MM.1S (cell line): ENCODE measurements at regions not wholly inside any gene's neighbourhood (a gene's known extent, or its start where the extent isn't known, plus 50 kb on each side); places are given as distances from the start of the nearest gene placed in this dataset.

Experiments used
- EZH2 ChIP-seq: fragments of 300-600 bp; sonication (generic); optimal IDR thresholded peaks from 2 replicates; pipeline ENCODE3; 2017; ENCODE audit warnings: low read depth, mild to moderate bottlenecking, antibody characterized with exemption, low read length, mixed read lengths
- TF ChIP-seq, protein P1 (sequence below): fragments of 300-600 bp; sonication (generic); IDR thresholded peaks from 2 replicates; pipeline ENCODE4 v1.5.1; 2016; ENCODE audit warnings: antibody characterized with exemption, low read length, mixed read lengths

DNA sequence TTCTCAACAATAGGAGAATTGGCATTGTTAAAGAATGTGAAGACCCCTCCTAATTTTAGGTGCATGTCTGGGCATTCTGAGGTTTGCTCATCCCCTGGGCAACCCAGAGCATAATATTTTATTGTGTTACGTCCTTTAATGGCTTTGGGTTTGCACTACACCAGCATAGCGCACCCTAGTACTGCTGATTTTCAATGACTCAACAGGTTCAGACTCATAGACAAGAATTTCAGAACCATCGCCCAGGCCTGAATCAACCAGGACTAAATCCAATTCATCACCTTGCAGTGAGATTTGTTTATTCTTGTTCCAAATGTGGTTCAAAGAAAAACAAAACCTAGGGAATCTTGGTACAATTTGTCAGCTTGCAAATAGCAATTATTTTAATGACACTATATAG, 137.8 kb upstream of the PHACTR1 start:
- TF ChIP-seq, protein P1, sequence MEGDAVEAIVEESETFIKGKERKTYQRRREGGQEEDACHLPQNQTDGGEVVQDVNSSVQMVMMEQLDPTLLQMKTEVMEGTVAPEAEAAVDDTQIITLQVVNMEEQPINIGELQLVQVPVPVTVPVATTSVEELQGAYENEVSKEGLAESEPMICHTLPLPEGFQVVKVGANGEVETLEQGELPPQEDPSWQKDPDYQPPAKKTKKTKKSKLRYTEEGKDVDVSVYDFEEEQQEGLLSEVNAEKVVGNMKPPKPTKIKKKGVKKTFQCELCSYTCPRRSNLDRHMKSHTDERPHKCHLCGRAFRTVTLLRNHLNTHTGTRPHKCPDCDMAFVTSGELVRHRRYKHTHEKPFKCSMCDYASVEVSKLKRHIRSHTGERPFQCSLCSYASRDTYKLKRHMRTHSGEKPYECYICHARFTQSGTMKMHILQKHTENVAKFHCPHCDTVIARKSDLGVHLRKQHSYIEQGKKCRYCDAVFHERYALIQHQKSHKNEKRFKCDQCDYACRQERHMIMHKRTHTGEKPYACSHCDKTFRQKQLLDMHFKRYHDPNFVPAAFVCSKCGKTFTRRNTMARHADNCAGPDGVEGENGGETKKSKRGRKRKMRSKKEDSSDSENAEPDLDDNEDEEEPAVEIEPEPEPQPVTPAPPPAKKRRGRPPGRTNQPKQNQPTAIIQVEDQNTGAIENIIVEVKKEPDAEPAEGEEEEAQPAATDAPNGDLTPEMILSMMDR: no peak
- TF ChIP-seq EZH2: no peak
